HL-60 (cell line): ENCODE measurements at regions not wholly inside any gene's neighbourhood (a gene's known extent, or its start where the extent isn't known, plus 50 kb on each side); places are given as distances from the start of the nearest gene placed in this dataset.

Source experiments
- GABPA ChIP-seq: IDR thresholded peaks from 2 replicates; pipeline ENCODE4 v1.6.1; 2012; ENCODE audit warnings: low read depth
- POLR2AphosphoS5 ChIP-seq: IDR thresholded peaks from 2 replicates; pipeline ENCODE4 v1.6.1; 2012; ENCODE audit warnings: low read depth
- SPI1 ChIP-seq: IDR thresholded peaks from 2 replicates; pipeline ENCODE4 v1.6.1; 2012; ENCODE audit warnings: low read depth, mild to moderate bottlenecking, borderline replicate concordance
- TF ChIP-seq, protein P1 (sequence below): IDR thresholded peaks from one replicate; pipeline ENCODE4 v1.5.1; 2011; ENCODE audit warnings: low read length, control low read depth, inconsistent platforms; ENCODE audit not compliant: insufficient read depth
- TF ChIP-seq, protein P2 (sequence below): IDR thresholded peaks from 2 replicates; pipeline ENCODE4 v1.6.1; 2012; ENCODE audit warnings: low read depth; ENCODE audit not compliant: insufficient replicate concordance

DNA sequence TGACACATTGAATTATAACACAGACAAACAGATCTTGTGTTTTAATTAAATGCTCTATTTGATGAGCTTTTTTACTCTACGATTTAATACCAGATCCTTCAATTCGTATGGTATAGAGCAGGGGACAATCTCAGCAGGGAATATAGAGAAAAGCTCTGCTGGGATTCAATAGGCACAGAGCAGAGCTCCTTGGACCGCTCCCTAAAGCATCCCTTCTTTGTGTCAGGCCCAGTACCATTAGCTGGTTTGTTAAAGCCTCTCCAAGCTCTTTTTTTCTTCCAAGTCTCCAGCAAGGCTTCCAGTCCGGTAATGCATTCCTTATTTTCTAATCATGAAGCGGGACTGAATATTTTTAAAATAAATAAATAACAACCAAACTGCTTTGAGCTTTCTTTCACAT is 466.0 kb downstream of the NR4A2 start:
- TF ChIP-seq, protein P1, sequence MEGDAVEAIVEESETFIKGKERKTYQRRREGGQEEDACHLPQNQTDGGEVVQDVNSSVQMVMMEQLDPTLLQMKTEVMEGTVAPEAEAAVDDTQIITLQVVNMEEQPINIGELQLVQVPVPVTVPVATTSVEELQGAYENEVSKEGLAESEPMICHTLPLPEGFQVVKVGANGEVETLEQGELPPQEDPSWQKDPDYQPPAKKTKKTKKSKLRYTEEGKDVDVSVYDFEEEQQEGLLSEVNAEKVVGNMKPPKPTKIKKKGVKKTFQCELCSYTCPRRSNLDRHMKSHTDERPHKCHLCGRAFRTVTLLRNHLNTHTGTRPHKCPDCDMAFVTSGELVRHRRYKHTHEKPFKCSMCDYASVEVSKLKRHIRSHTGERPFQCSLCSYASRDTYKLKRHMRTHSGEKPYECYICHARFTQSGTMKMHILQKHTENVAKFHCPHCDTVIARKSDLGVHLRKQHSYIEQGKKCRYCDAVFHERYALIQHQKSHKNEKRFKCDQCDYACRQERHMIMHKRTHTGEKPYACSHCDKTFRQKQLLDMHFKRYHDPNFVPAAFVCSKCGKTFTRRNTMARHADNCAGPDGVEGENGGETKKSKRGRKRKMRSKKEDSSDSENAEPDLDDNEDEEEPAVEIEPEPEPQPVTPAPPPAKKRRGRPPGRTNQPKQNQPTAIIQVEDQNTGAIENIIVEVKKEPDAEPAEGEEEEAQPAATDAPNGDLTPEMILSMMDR: no peak
- TF ChIP-seq SPI1: no peak
- TF ChIP-seq, protein P2, sequence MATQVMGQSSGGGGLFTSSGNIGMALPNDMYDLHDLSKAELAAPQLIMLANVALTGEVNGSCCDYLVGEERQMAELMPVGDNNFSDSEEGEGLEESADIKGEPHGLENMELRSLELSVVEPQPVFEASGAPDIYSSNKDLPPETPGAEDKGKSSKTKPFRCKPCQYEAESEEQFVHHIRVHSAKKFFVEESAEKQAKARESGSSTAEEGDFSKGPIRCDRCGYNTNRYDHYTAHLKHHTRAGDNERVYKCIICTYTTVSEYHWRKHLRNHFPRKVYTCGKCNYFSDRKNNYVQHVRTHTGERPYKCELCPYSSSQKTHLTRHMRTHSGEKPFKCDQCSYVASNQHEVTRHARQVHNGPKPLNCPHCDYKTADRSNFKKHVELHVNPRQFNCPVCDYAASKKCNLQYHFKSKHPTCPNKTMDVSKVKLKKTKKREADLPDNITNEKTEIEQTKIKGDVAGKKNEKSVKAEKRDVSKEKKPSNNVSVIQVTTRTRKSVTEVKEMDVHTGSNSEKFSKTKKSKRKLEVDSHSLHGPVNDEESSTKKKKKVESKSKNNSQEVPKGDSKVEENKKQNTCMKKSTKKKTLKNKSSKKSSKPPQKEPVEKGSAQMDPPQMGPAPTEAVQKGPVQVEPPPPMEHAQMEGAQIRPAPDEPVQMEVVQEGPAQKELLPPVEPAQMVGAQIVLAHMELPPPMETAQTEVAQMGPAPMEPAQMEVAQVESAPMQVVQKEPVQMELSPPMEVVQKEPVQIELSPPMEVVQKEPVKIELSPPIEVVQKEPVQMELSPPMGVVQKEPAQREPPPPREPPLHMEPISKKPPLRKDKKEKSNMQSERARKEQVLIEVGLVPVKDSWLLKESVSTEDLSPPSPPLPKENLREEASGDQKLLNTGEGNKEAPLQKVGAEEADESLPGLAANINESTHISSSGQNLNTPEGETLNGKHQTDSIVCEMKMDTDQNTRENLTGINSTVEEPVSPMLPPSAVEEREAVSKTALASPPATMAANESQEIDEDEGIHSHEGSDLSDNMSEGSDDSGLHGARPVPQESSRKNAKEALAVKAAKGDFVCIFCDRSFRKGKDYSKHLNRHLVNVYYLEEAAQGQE: no peak
- no peak for TF ChIP-seq POLR2AphosphoS5
- TF ChIP-seq GABPA: no peak
